T-helper 1 cell treated with Interleukin-12 subunit alpha and Interleukin-12 subunit beta and Interleukin-4 antibody, amounts not matched to agents 30 ng/mL and 1 ng/mL, for 36 hours (primary cell): ENCODE measurements at regions not wholly inside any gene's neighbourhood (a gene's known extent, or its start where the extent isn't known, plus 50 kb on each side); places are given as distances from the start of the nearest gene placed in this dataset.

Experiments
- intact Hi-C: fragments of 100-400 bp; cut with micrococcal nuclease; formaldehyde crosslinking; loops from one replicate; pipeline ENCODE4 v1.15.1; 2024

- intact Hi-C loops, result no loop called here
Observed at GRCh38 chr10:44674536-44675386, 236.4 kb upstream of the TMEM72 start.

- intact Hi-C loops, result no loop called here
Observed at GRCh38 chr10:44675387-44675874, 235.7 kb upstream of the TMEM72 start.

- intact Hi-C loops, result no loop called here
Observed at GRCh38 chr10:44680764-44681163, 230.4 kb upstream of the TMEM72 start.

GRCh38 chr10:44682507-44682906, 228.6 kb upstream of the TMEM72 start:
- intact Hi-C loops, result no loop called here

- intact Hi-C loops, result no loop called here
Observed at GRCh38 chr10:44684661-44685060, 226.5 kb upstream of the TMEM72 start.

- intact Hi-C loops, result no loop called here
Observed at GRCh38 chr10:44685220-44685619, 225.9 kb upstream of the TMEM72 start.

- intact Hi-C loops, result no loop called here
Observed at GRCh38 chr10:44685747-44686146, 225.4 kb upstream of the TMEM72 start.

DNA sequence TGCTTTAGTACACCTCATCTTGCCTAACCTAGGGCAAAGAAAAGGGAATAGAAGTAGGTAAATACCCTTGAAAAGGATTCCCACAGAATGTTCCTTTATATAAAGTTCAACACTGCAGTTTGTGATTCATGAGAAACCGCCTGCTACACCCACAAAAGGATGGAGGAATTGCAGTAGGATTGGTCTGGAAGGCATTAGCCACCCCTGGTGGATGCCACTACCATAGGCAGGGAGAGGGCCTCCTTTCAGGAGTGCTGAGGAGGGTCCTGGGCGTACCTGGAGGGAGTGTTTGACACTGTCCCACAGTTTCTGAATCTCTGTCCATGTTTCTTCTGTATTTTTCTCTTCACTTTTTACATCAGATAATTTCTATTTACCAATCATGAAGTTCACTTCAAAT, 221.8 kb upstream of the TMEM72 start:
- intact Hi-C loops, result no loop called here

DNA sequence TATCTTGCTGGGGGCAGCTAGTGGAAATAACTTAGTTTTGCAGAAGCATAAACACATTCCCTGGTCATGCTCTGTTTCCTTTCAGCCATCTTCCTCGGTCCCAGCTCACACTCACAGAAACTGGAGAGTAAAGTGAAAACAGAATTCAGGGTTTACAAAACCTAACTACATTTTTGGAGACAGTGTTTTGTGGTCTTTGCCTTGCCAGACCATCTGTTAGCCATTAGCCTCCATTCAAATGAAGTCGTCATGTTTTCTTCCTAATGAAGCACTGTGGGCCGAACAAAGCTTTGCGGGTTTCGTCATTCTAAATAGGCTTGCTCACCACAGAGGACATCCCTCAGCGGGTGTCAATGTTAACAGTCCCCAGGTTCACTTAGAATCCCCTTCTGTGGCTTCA, 214.6 kb upstream of the TMEM72 start:
- intact Hi-C loops, result no loop called here

DNA sequence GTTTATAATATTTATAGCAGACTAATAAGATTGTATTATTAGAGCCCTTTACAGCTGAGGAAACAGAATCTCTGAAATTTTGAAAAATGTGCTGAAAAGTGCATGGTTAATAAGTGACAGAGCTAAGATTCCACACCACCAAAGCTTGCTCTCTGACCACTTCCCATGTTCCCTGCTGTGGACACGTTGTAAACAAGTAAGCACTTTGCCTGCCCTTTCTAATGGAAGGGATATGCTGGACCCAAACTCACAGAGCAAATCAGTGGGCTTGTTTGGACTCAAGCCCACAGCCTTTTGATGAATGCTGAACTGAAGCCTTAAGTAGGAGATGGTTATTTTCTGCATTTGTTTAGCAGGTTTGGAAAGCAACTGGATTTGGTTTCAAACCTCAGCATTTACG, 214.0 kb upstream of the TMEM72 start:
- intact Hi-C loops, result no loop called here

- intact Hi-C loops, result no loop called here
Observed at GRCh38 chr10:44702531-44702930, 208.6 kb upstream of the TMEM72 start.

DNA sequence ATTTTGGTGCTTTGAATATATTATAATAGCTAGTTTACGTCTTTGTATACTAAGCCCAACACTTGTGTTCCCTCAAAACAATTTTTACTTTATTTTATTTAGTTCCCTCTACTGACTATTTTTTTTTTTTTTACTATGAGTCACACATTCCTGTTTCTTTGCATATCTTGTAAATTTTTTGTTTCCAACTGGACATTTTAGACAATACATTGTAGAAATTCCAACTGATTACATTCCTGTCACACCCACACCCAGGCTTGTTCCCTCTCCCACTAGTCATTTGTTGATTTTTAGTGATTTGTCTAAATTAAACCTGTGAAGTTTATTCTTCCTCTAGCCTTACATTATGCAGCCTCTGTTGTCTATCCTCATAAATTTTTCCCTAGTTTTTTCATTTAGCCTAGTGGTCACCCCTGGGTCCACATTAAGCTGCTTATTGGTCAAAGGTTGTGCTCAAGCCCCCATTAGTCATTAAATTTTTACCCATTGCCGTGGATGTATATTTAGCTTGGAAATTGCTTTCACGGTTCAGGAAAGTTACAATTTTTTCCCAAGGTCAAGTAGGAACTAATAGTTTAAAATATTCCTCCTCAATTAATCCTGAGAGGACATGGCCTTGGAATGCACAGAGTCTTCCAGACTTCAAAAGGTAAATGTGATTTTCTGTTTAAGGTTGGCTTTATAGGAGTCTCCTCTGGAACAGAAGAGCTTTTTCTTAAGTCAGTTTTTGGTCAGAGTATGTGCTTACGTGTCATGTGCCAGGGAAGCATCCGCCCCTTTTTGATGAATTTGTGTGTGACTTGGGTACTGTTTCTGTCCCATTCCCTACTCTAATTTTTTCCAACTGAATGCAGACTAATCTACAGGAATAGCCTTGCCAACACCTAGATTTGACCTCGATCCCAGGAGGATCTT, 207.6 kb upstream of the TMEM72 start:
- intact Hi-C loops, result no loop called here

- intact Hi-C loops, result no loop called here
Observed at GRCh38 chr10:44704616-44705015, 206.5 kb upstream of the TMEM72 start.

DNA sequence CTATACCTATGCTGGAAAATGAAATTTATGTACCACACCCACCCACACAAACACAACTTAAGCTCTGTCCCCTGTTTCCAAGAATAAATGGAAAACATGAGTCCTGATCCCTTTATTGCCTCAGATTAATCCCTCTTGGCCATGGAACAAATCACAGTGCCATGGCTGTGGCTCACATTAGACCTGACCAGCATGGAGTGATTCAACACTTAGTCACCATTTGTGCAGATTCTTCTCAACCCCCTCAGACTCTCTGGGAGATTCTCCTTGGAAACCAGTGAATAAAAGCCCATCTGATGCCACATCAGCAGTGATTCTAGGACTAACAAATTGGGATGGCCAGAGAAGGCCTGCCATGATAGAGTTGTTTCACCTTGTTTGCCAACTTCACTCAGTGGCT, 204.4 kb upstream of the TMEM72 start:
- intact Hi-C loops, result no loop called here

DNA sequence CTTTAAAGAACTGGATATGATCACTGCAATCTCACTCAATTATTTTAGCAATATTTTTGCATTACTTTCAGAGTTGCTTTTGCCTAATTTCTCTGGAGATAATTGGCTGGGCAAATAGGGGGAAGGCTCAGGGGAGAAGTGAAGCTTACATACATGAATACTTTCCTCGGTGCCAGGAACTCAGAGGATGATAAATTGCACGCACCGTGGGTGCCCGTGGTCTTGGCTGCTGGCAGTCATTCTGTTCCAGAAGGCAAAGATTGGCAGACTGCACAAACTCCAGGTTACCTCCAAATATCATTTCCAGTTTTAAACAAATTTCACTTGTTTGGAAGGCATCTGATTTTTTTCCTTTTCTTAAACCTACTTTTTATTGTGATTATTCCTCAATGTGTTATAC, 197.8 kb upstream of the TMEM72 start:
- intact Hi-C loops, result no loop called here

DNA sequence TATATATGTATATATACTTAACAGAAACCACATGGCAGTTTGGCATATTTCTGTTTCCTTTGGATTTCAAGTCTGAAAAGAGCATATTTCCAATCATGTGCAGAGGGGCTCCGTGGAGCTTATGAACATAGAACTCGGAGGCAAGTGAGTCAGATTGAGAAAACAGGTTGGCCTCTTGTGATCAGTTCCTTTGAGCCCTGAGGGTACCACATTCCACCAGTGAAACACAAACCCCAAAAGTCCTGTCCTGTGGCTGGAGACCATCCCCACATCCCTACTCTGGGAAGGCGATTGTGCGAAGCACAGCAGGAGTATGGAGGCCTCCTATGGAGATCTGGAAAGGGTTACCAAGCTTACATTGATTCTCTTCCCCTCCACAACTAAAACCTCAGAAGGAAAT, 196.7 kb upstream of the TMEM72 start:
- intact Hi-C loops, result no loop called here

GRCh38 chr10:44715136-44715535, 196.0 kb upstream of the TMEM72 start:
- intact Hi-C loops, result no loop called here

DNA sequence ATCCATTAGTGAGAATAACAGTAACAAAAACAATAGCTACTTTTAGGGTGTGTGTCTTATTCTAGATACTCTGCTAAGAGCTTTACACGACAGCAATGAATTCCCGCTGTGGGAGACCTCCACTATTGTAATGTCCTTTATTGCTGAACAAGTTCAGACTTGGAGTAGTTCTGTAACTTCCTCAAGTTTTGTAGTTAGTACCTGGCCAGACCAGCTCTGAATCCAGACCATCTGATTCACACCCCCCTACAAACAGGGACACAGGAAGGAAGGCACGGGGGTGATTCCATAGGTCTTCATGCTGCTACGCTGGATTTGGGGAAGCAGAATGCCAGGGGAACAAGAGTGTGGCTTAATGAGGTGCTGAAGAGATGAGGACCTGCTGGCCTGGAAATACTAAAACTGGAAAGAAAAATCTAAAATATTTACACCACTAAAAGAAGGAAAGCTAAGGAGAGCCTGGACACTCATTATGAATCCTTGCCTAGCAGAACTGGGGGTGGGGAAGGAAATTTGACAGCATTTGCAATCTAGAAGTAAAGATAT, 194.6 kb upstream of the TMEM72 start:
- intact Hi-C loops, result no loop called here

DNA sequence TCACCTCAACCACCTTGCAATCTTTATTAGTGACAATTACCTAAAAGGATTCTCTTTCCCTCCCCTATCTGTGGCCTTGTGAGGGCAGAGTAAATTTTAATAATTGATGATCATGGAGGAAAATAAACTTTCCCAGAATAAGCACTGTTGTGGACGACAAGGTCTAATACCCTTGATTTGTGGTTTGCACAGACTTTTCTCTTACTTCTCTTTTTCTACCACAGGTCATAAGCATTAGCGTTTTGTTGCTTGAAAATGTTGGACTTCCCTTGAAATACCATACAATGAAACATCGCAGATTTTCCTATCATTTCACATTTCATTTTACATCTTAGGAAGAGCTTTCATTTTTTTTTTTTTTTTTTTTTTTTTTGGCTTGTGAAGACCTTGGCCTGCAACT, 188.1 kb upstream of the TMEM72 start:
- intact Hi-C loops, result no loop called here

GRCh38 chr10:44723619-44724325, 187.4 kb upstream of the TMEM72 start:
- intact Hi-C loops, result no loop called here

DNA sequence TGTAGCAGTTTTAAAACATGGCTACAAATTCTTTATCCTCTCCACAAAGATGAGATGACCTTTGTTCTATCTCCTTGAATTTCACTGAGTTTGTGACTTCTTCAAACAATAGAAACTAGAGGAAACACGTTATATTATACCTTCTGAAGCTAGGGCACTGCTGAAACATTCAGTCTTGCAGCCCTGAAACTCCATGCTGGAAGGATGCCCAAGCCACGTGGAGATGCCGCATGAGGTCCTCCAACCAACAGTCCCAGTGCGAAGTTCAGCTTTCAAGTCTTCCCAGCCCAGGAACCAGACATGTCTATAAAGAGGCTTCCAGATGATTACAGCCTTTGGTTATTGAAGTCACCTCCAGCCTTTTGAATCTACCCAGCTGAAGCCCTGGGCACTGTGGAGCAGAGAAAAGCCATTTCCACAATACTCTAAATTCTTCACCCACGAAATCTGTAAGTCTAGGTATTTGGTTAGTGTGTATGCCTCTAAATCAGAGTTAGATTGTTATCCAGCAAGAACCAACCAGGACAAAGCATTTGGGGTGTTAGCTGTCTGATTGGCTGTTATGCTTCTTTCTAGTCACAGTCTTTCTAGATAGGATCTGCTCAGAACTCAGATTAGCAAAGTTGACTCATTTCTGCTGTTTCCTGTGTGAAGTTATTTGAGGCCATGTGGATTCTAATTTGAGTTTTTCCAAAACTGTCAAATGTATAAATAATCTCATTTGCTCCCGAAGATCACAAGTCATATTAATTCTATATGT, 186.5 kb upstream of the TMEM72 start:
- intact Hi-C loops, result no loop called here
